ENCODE measurements at regions not wholly inside any gene's neighbourhood (a gene's known extent, or its start where the extent isn't known, plus 50 kb on each side); places are given as distances from the start of the nearest gene placed in this dataset.
"Not testable (repeated sequence)": the region's sequence is repeated elsewhere in the genome, so short reads cannot be mapped to it uniquely, and the experiment has no call there.

DNA sequence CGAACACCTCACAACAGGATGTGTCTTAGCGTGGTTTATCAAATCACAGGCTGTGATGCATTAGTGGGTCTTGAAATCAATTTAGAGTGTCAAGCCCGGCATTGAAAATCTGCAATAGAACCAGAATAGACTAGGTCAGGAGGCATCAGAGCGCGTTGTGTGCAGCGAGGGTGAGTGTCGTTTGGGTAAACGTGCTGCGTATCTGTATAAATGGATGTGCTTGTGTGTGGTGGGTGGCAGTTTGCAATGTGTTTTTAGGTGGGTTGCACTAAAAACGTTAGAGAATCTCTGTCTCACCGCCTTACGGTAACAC is 121.0 kb upstream of the SULF2 start:
- DNase-seq, result no peak

DNA sequence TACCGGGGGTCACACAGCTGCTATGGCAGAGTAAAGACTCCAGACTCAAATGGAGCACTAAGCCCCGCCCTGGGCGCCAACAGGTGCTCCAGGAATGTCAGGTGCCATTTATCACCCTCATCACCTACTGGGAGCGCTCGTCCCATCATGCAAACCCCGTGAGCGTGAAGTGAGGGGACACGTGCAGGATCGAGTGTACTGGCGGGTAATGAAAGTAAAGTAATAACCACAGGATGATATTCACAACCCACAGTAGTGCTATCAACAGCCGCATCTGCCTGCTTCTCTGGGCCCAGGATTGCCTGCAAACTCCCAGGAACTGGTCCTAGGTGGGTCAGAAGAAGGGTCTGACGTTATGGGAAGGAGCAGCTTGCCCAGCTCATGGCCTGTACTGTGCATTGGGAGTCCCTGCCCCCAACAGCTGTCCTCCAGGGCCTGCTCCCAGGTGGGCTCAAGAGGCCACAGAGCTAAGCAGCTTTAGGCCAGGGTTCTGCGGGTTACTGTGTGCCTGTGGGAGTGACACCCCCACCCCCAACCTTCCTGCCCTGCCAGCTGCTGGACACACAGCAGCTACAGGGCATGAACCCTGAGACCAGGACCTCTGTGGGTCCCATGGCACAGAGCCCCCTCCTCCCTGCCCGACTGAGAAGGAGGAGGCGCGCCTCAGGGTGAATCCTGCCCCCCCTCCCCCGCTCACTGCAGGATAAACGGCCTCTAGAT is 120.5 kb upstream of the SULF2 start:
- DNase-seq, result no peak

DNA sequence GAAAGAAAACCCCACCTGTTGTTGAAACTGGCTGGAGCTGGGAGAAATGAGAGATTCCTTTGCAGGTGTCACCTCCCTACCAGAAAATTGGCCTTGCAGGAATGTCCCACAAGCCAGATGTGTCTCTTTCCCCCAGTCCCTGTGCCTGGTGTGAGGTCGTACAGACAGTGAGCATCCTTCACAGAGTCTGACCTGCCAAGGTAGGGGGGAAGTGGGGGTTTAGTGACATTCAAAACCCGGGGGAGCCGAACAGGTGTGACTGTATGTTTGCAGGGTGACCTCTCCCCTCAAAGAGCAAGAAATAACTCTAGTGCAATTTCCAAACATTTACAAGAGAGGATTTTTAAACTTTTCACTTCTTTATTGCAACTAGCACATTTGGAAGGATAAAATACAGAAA is 117.7 kb upstream of the SULF2 start:
- not testable (repeated sequence) for DNase-seq

DNA sequence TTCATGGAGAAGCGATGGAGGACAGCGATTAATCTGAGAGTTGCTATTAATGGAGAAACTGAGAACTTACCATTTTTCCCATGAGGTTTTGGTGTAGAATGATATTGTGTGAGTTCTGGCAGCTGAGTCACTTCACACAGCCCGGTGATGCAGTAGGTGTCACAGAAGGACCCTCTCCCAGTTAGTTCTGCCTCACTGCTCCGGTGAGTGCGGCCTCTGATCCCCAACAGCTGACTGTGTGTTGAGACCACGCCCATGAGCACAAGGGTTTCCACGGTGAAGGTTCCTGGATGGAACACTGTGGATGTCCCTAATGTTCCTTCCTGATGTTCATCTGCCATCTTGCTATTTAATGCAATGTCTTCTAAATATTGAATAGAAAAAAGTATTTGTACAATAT is 114.0 kb upstream of the SULF2 start:
- DNase-seq, result not testable (repeated sequence)

DNA sequence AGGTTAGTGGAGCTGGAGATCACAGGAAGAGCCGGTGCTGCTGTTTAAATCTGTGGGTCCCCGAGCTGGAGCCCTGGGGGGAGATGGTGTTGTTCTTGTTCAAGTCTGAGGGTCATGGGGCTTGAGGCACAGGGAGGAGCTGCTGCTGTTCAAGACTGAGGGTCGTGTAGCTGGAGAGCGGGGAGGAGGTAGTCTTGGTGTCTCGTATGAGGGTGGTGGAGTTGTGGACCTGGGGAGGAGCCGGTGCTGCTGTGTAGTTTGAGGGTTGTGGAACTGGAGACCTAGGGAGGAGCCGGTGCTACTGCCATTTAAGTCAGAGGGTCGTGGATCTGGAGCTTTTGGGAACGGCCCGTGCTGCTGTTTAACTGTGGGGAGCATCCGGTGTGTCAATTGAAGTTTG is 112.2 kb upstream of the SULF2 start:
- no peak for DNase-seq

DNA sequence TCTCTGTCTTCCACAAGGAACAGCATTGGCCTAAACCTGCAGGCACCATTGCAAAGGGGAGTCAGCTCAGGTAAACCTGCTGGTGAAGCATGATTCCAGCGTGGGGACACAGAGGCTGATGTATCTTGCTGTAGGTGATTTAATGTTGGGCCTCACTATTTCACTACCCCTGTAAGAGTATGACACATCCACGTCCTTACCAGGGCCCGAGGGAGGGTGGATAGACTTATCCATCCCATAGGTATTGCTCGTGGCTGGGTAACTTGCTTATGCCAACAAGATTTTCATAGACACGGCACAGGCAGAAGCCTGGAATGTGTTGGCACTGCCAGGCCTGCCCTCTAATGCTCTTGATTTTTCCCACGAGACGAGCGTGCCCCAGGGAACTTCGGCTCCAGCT is 107.4 kb upstream of the SULF2 start:
- not testable (repeated sequence) for DNase-seq

DNA sequence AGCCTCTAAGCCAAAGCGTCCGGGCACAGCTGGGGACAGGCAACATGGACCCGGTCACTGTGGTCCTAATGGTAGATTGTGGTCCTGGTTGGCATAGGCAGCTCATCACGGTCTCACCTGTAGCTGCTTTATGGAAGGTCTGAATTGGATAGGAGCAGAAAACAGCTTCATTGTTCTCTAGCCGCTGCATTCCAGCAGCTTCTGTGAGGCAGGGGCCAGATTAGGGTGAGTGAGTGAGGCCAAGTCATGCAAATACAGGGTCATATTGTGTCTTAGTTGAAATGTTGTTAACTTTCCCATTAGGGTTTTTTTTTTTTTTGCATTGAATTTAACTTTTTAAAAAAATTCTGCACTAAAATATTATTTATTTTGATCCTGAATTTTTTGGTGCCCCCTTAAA is 105.4 kb upstream of the SULF2 start:
- not testable (repeated sequence) for DNase-seq

DNA sequence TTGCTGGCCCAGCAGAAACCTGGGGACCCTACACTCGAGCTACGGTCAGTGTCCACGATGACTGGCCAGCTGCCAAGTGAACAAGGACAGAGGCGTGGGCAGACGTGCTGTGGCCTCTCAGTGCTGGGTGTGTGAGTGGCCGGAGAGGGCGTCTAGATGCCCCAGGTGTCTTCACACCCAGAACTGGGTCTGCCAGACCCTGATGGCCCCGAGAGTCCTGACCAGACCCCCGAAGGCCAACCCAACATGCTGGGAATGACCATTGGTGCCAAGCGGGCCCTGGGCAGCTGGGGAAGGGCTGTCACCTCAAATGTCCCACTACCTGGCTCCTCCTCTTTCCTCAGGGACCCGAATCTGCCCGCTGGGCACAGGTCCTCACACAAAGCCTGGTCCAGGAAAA is 104.5 kb upstream of the SULF2 start:
- DNase-seq, result not testable (repeated sequence)

DNA sequence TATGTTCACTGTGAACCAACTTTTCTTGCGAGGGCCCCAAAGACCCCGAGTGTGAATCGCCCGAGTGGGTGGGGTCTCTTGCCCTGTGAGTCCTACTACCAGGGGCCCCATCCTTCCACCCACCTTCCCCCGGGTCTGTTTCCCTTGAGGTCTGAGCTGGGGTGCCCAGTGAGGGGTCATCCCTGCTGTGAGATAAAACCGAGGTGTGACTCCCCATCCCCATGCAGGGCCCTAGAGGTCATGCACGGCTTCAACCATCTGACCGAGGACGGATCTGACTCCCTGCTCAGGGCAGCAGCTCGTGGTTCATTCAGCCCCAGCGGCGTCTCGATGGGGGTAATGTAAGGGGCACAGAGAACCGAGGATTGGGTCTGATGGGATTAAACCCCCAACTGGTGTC is 103.1 kb upstream of the SULF2 start:
- no peak for DNase-seq

DNA sequence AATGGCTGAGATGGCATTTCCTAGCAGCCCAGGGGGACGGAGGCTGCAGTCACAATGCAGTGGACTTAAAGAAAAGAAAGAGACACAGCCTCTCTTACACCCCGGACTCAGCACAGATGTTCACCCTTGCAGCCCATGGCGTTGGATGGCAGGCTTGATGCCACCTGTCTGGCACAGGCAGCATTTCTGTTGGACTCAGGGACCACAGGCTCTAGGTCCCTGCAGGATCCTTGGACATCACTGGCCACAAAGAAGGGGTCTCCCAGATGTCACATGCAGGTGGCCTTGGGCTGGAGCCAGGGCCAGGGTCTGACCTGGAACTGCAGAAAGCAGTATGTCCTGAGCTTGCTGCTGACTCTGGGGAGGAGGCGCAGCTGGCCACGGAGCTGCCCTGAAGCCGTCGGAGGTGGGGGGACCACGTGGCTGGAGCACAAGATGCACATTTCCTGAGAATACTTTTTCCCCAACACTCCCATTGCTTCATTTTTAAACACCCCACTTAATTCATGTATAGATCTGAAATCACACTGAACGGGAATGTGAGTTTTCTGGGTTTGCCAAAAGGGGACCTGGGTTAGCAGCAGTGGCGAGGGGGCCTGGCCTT is 102.3 kb upstream of the SULF2 start:
- DNase-seq, result no peak

DNA sequence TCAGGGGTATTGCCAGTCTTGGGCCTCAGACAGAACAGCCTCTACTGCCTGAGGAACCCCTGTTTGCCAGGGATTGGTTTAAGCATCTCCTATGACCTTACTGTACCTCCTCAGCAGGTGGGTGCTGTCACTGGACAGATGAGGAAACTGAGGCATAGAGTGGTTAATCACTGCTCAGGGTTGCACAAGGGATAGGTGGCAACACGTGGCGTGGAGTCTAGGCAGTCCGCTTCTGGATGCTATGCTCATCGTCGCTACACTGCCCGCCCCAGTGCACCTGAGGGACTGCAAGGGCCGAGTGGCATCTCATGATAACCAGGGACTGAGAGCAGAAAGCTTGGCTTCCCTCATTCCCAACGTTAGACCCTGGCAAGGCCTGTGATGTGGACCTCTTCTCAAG is 101.8 kb upstream of the SULF2 start:
- DNase-seq, result no peak

DNA sequence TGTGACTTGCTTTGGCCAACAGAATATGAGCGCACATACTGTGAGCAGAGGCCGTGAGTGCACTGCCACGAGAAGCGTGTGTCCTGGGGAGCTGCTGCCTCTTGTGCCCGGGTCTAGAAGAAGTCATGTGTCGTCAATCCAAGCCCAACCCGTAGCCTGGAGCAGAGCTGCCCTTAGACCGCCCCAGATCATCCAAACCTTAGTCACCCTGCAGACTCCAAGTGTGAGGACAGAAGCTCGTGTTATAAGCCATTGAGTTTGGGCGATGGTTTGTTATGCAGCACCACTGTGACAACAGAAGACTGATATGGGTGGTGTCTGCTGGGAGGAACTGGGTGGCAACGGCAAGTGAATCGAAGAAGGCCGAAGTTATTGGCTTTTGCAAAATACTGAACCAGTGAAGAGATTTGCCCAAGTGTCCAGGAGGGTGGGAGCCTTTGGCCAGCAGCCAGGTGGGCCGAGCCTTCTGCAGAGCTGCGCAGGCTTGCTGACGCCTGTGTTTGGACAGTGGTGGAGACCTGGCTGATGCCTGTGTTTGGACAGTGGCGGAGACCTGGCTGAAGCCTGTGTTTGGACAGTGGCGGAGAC is 101.3 kb upstream of the SULF2 start:
- DNase-seq, result no peak

DNA sequence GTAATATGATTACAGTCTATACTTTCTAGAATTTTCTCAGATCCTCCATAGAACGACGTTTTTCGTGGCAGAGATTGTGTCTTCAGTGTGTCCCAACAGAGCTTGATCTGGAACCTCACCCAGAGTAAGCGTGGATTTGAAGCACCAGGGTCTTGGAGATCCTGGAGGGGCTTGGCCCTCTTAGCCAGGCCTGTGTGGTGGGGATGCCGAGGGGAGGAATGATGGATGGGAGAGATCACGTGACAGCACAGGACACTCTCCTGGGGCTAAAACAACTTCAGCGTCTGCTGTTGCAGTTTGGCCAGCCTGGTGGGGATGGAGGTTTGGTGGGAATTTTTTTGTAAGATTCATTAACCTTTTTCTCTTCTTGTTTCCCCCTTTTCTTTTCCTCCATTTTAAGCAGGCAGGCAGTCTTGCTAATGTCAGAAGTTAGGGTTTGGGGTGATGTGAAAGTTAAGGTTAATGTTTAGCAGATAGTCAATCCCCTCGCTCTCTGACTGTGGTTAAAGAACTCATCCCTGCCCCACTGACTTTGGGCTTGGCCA is 100.7 kb upstream of the SULF2 start:
- no peak for DNase-seq

DNA sequence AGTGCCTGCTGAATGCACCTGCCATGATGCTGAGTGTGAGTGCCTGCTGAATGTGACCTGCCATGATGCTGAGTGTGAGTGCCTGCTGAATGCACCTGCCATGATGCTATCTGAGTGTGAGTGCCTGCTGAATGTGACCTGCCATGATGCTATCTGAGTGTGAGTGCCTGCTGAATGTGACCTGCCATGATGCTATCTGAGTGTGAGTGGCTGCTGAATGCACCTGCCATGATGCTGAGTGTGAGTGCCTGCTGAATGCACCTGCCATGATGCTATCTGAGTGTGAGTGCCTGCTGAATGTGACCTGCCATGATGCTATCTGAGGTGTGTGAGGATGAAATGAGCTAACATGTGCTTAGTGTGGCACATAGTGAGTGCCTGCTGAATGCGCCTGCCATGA is 98.7 kb upstream of the SULF2 start:
- DNase-seq, result not testable (repeated sequence)

DNA sequence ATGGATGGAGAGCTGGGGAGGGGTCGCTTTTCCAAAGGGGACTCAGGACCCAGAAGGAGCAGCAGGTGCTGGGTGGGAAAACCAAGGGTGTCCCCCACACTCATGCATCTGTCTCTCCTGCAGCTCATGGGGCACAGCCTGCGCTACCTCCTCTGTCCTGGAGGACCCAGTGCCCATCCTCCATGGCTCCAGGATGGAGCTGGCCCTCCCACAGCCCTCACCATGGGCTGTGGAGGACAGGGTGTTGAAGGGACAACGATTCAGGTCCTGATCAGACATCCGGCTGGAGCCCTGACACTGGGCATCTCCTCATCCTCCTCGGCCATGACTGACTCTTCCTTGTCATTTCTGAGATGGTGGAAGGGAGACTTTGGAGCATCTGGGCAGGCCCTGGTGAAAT is 97.9 kb upstream of the SULF2 start:
- no peak for DNase-seq

DNA sequence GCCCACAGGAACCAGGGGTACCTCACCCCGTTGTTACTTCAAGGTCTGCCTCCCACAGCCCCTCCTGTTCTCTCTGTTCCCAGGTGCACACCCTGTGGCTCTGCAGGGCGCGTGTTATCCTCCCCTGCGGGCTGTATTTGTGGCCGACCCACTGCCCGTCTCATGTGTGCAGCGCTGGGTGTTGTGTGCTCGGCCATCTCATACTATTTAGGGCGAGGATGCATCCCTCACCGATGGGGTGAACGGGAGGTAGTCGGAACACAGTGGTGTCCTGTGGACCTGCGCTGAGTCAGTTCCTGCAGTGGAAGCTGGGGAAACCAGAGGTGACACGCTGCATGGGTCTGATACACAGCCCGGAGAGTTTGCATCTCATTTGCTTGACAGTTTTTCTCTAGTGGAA is 94.5 kb upstream of the SULF2 start:
- DNase-seq, result no peak

DNA sequence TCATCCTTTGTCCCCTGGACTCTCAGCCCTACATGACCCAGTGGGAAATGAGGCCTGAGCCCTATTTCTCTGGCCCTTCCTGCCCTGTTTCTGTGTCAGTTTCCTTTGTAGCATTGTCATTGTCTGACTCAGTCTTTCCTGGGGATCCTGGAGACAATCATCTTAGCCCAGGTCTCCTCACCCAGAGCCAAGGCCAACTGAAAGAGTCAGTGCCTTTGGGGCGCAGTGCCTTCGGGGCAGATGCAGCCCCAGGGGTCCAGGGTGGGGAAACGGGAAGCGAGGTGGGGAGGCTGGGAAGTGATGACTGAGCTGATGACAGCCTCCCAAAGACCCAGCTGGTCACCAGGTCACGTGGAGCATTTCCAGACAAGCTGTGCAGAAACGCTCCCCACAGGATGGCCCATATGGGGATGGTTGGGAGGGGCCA is 93.3 kb upstream of the SULF2 start:
- no peak for DNase-seq

DNA sequence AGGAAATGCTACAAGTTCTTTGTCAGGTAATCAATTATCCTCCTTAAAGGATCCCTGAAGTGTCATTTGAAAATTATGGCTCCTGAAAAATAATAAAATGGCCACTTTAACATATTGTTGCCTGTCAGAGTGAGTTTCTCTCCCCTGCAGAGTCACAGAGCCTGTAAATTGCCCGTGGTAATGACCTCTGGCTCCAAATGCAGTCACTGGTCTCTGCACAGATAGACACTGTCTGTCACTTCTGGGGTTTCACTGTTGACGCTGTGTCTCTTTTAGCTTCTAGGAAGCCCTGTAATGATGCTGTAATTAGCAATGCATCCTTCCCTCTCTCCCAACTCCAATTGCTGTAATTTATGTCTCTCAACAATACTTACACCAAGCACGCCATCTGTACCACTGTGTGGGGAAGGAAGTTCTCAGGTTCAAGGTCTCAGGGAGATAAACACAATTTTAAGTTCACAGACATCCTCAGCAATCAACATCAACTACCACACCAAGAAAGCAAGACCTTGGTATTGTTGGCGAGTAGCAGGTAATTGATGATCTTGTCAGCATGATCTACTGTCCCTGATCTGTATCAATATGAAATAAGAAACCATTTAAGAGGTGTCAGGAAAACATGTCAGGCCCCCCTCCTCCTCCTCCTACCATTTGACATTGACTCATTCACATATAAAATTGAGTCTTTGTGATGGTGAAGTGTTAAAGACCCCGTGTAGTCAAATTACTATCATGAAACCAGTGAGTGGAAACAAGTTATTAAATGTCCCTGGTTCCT is 91.2 kb upstream of the SULF2 start:
- DNase-seq, result peak; percentile 20

DNA sequence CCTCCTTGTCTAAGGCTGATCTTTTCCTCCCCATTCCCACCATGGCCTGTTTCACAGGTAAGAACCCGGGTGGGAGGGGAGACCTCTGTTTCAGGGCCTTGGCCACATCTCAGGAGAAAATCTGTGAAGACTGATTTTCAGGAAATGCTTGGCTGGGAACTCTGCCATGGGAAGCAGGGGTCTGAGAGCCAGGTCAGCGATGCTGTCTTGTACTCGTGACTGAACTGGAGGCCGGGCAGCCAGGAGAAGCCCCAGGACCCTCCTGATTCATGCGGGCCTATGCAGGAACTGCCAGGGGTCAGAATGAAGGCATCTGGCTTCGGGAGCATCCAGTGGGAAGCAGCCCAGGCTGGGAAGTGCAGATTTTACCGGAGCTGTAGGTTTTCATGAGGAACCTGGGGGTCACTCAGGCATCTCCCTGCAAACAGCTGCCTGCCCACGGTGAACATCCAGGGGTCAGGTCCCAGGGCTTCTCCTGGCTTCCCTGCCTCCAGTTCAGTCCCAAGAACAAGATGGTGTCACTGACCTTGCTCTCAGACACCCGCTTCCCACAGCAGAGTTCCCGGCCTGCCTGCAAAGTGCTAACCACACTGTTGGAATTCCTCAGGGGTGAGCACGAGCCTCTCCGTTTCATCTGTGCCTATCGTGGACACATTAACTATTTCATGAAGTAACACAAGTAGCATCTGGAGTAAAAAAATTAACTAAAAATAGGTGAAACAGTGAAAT is 90.2 kb upstream of the SULF2 start:
- DNase-seq, result no peak

DNA sequence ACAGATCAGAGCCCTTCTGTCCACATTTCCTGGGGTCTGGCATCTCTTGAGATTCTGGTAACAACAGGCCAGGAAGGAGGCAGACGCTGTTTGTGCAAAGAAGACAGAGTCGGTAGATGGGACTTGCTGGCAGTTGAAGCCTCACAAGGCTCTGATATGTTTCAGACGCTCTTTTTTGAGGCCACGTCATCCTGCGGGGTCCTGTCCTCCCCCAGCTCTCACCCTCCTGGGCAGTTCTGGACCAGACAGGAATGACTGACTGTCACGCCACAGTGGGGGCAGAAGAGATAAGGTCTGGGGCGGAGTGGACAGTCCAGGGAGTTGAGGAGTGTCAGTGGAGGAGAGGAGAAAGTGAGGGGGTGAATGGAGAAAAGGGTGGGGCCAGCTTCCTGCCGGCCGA is 87.1 kb upstream of the SULF2 start:
- no peak for DNase-seq

DNA sequence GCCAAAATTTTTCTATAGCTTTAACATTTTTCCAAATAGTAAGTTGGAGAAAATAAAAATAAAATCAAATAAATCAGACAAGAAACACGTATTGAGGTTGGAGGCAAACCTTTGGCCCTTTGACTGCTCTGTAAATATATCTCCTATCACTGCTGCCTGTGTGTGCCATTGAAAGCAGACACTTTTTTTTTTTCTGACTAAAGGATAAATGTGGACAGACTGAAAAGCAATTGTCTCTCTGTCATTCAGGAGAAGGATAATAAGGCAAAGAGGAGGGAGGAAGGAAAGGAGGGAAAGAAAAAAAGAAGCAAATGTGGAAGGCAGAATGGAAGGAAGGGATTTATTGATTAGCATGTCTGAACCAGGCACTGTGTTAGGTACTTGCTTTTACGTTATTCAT is 85.2 kb upstream of the SULF2 start:
- no peak for DNase-seq

DNA sequence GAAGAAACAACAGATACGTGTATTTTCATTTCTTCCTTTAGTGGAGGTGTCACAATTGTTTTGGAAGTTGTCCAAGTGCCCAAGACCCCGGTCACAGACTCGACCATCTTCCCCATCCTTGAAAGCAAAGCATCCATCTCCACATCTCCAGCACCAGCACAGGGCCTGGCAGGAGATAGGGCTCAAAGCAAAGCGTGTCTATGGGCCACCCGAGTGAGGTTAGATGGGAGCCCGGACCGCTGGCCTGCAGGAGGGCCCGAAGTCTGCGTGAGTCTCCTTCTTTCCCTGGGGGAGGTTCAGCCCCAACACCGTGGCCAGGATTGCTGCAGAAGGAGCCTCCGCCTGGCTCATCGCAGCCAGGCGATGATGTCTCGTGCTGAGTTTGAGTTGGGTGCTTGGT is 83.5 kb upstream of the SULF2 start:
- no peak for DNase-seq

DNA sequence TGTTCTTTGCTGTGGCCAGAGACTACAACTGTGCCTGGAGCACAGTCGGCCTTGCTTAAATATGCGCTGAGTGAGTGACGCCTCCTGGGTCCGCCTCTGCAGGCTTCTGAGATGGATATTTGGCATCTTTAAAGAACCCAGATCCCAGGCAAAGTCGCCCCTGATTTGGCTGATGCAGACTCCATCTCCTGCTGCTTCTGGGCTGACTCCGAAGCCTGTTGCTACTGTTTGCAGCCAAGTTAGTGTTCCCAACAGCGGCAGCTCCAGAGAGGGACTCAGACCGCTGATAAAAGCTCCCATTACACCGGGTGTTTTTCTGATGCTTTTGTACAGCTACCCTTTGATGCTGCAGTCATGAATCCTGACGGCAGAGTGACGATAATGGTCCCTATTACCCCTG is 83.0 kb upstream of the SULF2 start:
- DNase-seq, result no peak

All from KG1 (cell line).